Osteocyte (in vitro differentiated cells): ENCODE measurements at regions not wholly inside any gene's neighbourhood (a gene's known extent, or its start where the extent isn't known, plus 50 kb on each side); places are given as distances from the start of the nearest gene placed in this dataset.

Source experiments
- DNase-seq: peaks from one replicate; pipeline ENCODE4 v3.0.0; 2021; ENCODE audit warnings: mixed read lengths; ENCODE audit not compliant: unreplicated experiment; ENCODE audit errors: extremely low spot score
- H3K27ac Mint-ChIP-seq: one replicate; pipeline ENCODE4 v1.8.0; 2021; ENCODE audit warnings: mild to moderate bottlenecking, mixed read lengths; ENCODE audit not compliant: unreplicated experiment
- H3K27me3 Mint-ChIP-seq: one replicate; pipeline ENCODE4 v1.8.0; 2021; ENCODE audit warnings: mixed read lengths; ENCODE audit not compliant: unreplicated experiment
- H3K36me3 Mint-ChIP-seq: one replicate; pipeline ENCODE4 v1.8.0; 2021; ENCODE audit warnings: mixed read lengths; ENCODE audit not compliant: unreplicated experiment
- H3K4me1 Mint-ChIP-seq: one replicate; pipeline ENCODE4 v1.8.0; 2021; ENCODE audit warnings: mixed read lengths; ENCODE audit not compliant: unreplicated experiment
- H3K4me3 Mint-ChIP-seq: one replicate; pipeline ENCODE4 v1.8.0; 2021; ENCODE audit warnings: mild to moderate bottlenecking, moderate library complexity, mixed read lengths; ENCODE audit not compliant: unreplicated experiment
- H3K9me3 Mint-ChIP-seq: one replicate; pipeline ENCODE4 v1.8.0; 2021; ENCODE audit warnings: mixed read lengths; ENCODE audit not compliant: unreplicated experiment
- TF ChIP-seq, protein P1 (sequence below): fragments of 200-600 bp; sonication (generic); IDR thresholded peaks from 2 replicates; pipeline ENCODE4 v1.5.0; 2021; ENCODE audit warnings: antibody characterized with exemption, mild to moderate bottlenecking, moderate library complexity

DNA sequence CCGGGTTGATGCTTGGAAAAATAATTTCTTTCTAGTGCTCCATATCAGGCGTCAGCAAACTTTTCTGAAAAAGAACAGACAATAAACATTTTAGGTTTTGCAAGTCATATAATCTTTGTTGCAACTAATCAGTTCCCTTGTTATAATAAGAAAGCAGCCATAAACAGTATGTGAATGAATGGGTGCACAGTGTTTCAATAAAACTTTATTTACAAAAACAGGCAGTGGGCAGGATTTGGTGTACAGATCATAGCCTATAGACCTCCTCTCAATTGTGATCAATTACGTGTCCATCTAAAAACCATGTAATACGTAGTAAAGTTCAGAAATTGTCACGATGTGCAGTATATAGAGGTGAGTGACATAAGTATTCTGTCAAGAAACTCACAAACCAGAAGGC is 143.4 kb downstream of the AREG start:
- no peaks in the 10 kb centered on the region for H3K4me1 Mint-ChIP-seq
- H3K36me3 Mint-ChIP-seq: no peaks in the 10 kb centered on the region
- H3K4me3 Mint-ChIP-seq: no peak overlapping the region
- H3K9me3 Mint-ChIP-seq: no peaks in the 10 kb centered on the region
- H3K27me3 Mint-ChIP-seq: peaks cover 37% of the 10 kb centered on the region
- TF ChIP-seq, protein P1, sequence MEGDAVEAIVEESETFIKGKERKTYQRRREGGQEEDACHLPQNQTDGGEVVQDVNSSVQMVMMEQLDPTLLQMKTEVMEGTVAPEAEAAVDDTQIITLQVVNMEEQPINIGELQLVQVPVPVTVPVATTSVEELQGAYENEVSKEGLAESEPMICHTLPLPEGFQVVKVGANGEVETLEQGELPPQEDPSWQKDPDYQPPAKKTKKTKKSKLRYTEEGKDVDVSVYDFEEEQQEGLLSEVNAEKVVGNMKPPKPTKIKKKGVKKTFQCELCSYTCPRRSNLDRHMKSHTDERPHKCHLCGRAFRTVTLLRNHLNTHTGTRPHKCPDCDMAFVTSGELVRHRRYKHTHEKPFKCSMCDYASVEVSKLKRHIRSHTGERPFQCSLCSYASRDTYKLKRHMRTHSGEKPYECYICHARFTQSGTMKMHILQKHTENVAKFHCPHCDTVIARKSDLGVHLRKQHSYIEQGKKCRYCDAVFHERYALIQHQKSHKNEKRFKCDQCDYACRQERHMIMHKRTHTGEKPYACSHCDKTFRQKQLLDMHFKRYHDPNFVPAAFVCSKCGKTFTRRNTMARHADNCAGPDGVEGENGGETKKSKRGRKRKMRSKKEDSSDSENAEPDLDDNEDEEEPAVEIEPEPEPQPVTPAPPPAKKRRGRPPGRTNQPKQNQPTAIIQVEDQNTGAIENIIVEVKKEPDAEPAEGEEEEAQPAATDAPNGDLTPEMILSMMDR: no peak
- H3K27ac Mint-ChIP-seq: no peak overlapping the region
- no peak for DNase-seq

DNA sequence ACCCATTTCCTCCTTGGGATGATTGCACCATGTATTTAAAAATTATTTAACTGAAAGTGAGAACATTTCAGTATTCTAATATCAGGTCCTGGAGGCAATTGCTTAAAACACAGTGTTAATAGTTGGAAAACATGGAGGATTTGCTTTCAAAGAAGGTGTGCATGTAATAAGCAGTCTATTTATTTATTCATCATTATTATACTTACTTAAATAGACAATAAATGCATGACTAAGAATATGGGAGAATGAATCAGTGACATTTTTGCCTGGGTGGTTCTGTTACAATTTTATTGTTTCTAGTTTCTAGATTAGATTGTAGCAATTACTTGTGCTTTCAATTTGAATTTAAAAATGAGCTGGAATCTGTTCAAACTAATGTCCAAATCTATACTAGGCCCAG is 145.5 kb downstream of the AREG start:
- TF ChIP-seq, protein P1: no peak

DNA sequence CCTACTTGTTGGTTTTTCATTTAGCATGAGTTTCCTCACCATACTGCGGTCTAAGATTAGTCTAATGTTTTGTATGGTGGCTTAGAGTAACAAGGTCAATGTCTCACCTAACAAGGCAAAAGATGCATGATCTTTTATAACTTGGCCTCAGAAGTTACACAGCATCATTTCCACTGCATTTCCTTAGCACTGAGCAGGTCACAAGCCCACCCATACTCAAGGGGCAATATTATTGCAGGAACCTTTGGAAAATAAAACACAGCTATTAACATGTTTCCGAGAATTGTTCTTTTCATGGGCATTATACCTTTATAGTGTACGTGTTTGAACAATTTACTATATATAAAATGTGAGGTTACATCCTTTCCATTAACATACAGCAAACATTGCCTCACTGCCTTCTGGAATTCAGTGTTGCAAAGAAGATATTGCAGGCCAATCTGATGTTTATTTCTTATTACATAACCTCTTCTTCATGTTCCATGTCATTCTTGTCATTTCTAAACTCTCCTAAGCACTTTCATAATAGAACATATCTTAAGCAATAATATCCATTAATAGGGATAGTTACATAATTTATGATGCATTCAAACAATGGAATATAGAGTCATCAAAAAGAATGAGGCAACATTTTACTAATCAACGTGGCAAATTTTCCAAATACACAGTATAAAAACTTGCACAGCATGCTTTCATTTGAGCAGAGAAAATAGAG is 153.8 kb downstream of the AREG start:
- H3K27ac Mint-ChIP-seq: no peak overlapping the region
- no peak for DNase-seq

More for the DNA sequence above, 145.5 kb downstream of the AREG start:
- Mint-ChIP-seq H3K27me3 (peaks cover 24% of the 10 kb centered on the region), H3K4me3 (no peak overlapping the region), H3K4me1 (no peaks in the 10 kb centered on the region), H3K27ac (no peak overlapping the region), H3K9me3 (peaks cover 1% of the 10 kb centered on the region), H3K36me3 (no peaks in the 10 kb centered on the region)
- DNase-seq: no peak

DNA sequence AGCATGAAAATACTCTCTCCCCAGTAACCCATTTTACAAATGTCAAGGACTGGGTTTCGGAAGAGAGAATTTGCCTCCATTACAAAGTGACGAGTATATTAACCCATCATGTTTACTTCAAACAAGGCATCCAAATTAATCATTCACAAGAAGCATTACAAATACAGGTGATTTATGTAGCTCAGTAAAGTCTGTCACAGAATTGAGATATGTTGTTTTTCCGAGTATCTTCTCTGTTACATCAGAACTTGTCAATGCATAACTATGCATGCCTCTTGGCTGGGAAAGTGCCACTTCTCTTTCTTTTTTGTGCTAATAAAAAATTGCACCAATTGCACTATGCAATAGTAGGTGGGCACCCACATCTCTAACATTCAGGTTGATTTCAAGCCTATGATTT is 158.2 kb downstream of the AREG start:
- Mint-ChIP-seq H3K9me3 (peaks cover 7% of the 10 kb centered on the region), H3K36me3 (no peaks in the 10 kb centered on the region)

More for the DNA sequence above, 153.8 kb downstream of the AREG start:
- TF ChIP-seq, protein P1: no peak
- peaks cover 13% of the 10 kb centered on the region for H3K9me3 Mint-ChIP-seq
- H3K27me3 Mint-ChIP-seq: peaks cover 31% of the 10 kb centered on the region
- H3K36me3 Mint-ChIP-seq: no peaks in the 10 kb centered on the region
- no peak overlapping the region for H3K4me3 Mint-ChIP-seq
- H3K4me1 Mint-ChIP-seq: no peaks in the 10 kb centered on the region

More for the DNA sequence above, 158.2 kb downstream of the AREG start:
- DNase-seq: no peak
- H3K4me1 Mint-ChIP-seq: no peaks in the 10 kb centered on the region
- TF ChIP-seq, protein P1: no peak
- peaks cover 49% of the 10 kb centered on the region for H3K27me3 Mint-ChIP-seq
- no peak overlapping the region for H3K4me3 Mint-ChIP-seq
- H3K27ac Mint-ChIP-seq: no peak overlapping the region
